ENCODE measurements at regions not wholly inside any gene's neighbourhood (a gene's known extent, or its start where the extent isn't known, plus 50 kb on each side); places are given as distances from the start of the nearest gene placed in this dataset.

GRCh38 chr13:32914686-32915085, 101.5 kb upstream of the KL start:
- Mint-ChIP-seq H3K4me3 (no peak overlapping the region), H3K9me3 (peaks cover 7% of the 10 kb centered on the region), H3K27me3 (peaks cover 3% of the 10 kb centered on the region), H3K36me3 (ENCODE audit: low read depth) (no peaks in the 10 kb centered on the region), H3K27ac (no peak overlapping the region), H3K4me1 (ENCODE audit: low read depth) (peaks cover 23% of the 10 kb centered on the region)

GRCh38 chr13:32917504-32917903, 98.7 kb upstream of the KL start:
- no peak overlapping the region for H3K4me3 Mint-ChIP-seq
- H3K9me3 Mint-ChIP-seq, result peaks cover 7% of the 10 kb centered on the region
- H3K27me3 Mint-ChIP-seq, result peaks cover 3% of the 10 kb centered on the region
- no peaks in the 10 kb centered on the region for H3K36me3 Mint-ChIP-seq (ENCODE audit: low read depth)
- H3K27ac Mint-ChIP-seq, result peak overlapping the region; percentile 18
- H3K4me1 Mint-ChIP-seq (ENCODE audit: low read depth), result peaks cover 8% of the 10 kb centered on the region

- Mint-ChIP-seq H3K27ac (no peak overlapping the region), H3K36me3 (ENCODE audit: low read depth) (no peaks in the 10 kb centered on the region), H3K27me3 (no peaks in the 10 kb centered on the region), H3K4me3 (no peak overlapping the region), H3K4me1 (ENCODE audit: low read depth) (no peaks in the 10 kb centered on the region), H3K9me3 (no peaks in the 10 kb centered on the region)
These were observed 92.5 kb upstream of the KL start for GRCh38 chr13:32923725-32924124.

GRCh38 chr13:32924886-32925285, 91.3 kb upstream of the KL start:
- Mint-ChIP-seq H3K9me3 (no peaks in the 10 kb centered on the region), H3K4me1 (ENCODE audit: low read depth) (no peaks in the 10 kb centered on the region), H3K36me3 (ENCODE audit: low read depth) (no peaks in the 10 kb centered on the region), H3K4me3 (no peak overlapping the region), H3K27me3 (no peaks in the 10 kb centered on the region), H3K27ac (no peak overlapping the region)

- no peaks in the 10 kb centered on the region for H3K9me3 Mint-ChIP-seq
- H3K27ac Mint-ChIP-seq, result no peak overlapping the region
- no peak overlapping the region for H3K4me3 Mint-ChIP-seq
- no peaks in the 10 kb centered on the region for H3K4me1 Mint-ChIP-seq (ENCODE audit: low read depth)
- H3K36me3 Mint-ChIP-seq (ENCODE audit: low read depth), result no peaks in the 10 kb centered on the region
- H3K27me3 Mint-ChIP-seq, result no peaks in the 10 kb centered on the region
These were observed 90.7 kb upstream of the KL start for GRCh38 chr13:32925506-32925905.

GRCh38 chr13:32932376-32932775, 83.8 kb upstream of the KL start:
- no peak overlapping the region for H3K4me3 Mint-ChIP-seq
- H3K9me3 Mint-ChIP-seq, result peaks cover 4% of the 10 kb centered on the region
- no peaks in the 10 kb centered on the region for H3K4me1 Mint-ChIP-seq (ENCODE audit: low read depth)
- H3K27me3 Mint-ChIP-seq, result peaks cover 18% of the 10 kb centered on the region
- H3K27ac Mint-ChIP-seq, result no peak overlapping the region
- H3K36me3 Mint-ChIP-seq (ENCODE audit: low read depth), result no peaks in the 10 kb centered on the region

- H3K9me3 Mint-ChIP-seq, result peaks cover 4% of the 10 kb centered on the region
These were observed 79.5 kb upstream of the KL start for GRCh38 chr13:32936716-32937115.

GRCh38 chr13:32938314-32938713, 77.9 kb upstream of the KL start:
- Mint-ChIP-seq H3K4me1 (ENCODE audit: low read depth) (peaks cover 14% of the 10 kb centered on the region), H3K36me3 (ENCODE audit: low read depth) (no peaks in the 10 kb centered on the region), H3K27me3 (peaks cover 15% of the 10 kb centered on the region), H3K4me3 (no peak overlapping the region), H3K27ac (no peak overlapping the region), H3K9me3 (no peaks in the 10 kb centered on the region)

More at GRCh38 chr13:32936716-32937115, 79.5 kb upstream of the KL start:
- Mint-ChIP-seq H3K27ac (no peak overlapping the region), H3K36me3 (ENCODE audit: low read depth) (no peaks in the 10 kb centered on the region), H3K4me1 (ENCODE audit: low read depth) (peaks cover 14% of the 10 kb centered on the region), H3K4me3 (no peak overlapping the region), H3K27me3 (peaks cover 18% of the 10 kb centered on the region)

GRCh38 chr13:32938907-32939306, 77.3 kb upstream of the KL start:
- no peak overlapping the region for H3K27ac Mint-ChIP-seq
- H3K4me1 Mint-ChIP-seq (ENCODE audit: low read depth), result peaks cover 14% of the 10 kb centered on the region
- no peaks in the 10 kb centered on the region for H3K36me3 Mint-ChIP-seq (ENCODE audit: low read depth)
- H3K4me3 Mint-ChIP-seq, result no peak overlapping the region
- no peaks in the 10 kb centered on the region for H3K9me3 Mint-ChIP-seq
- H3K27me3 Mint-ChIP-seq, result peaks cover 15% of the 10 kb centered on the region

- no peak overlapping the region for H3K27ac Mint-ChIP-seq
- H3K36me3 Mint-ChIP-seq (ENCODE audit: low read depth), result no peaks in the 10 kb centered on the region
- no peak overlapping the region for H3K4me3 Mint-ChIP-seq
- peaks cover 8% of the 10 kb centered on the region for H3K27me3 Mint-ChIP-seq
- peaks cover 14% of the 10 kb centered on the region for H3K4me1 Mint-ChIP-seq (ENCODE audit: low read depth)
- H3K9me3 Mint-ChIP-seq, result no peaks in the 10 kb centered on the region
These were observed 75.6 kb upstream of the KL start for GRCh38 chr13:32940601-32941000.

GRCh38 chr13:32941368-32941767, 74.9 kb upstream of the KL start:
- Mint-ChIP-seq H3K36me3 (ENCODE audit: low read depth) (no peaks in the 10 kb centered on the region), H3K4me1 (ENCODE audit: low read depth) (peaks cover 14% of the 10 kb centered on the region), H3K27ac (no peak overlapping the region), H3K27me3 (peaks cover under 1% of the 10 kb centered on the region), H3K9me3 (no peaks in the 10 kb centered on the region), H3K4me3 (no peak overlapping the region)

- Mint-ChIP-seq H3K27ac (no peak overlapping the region), H3K36me3 (ENCODE audit: low read depth) (no peaks in the 10 kb centered on the region), H3K4me1 (ENCODE audit: low read depth) (peaks cover 1% of the 10 kb centered on the region), H3K4me3 (no peak overlapping the region), H3K9me3 (no peaks in the 10 kb centered on the region), H3K27me3 (no peaks in the 10 kb centered on the region)
These were observed 69.7 kb upstream of the KL start for GRCh38 chr13:32946558-32946957.

- Mint-ChIP-seq H3K4me1 (ENCODE audit: low read depth) (no peaks in the 10 kb centered on the region), H3K27ac (no peak overlapping the region), H3K36me3 (ENCODE audit: low read depth) (no peaks in the 10 kb centered on the region), H3K4me3 (no peak overlapping the region), H3K27me3 (no peaks in the 10 kb centered on the region), H3K9me3 (no peaks in the 10 kb centered on the region)
These were observed 68.6 kb upstream of the KL start for GRCh38 chr13:32947411-32948276.

- H3K9me3 Mint-ChIP-seq, result no peaks in the 10 kb centered on the region
These were observed 66.4 kb upstream of the KL start for GRCh38 chr13:32949820-32950219.

GRCh38 chr13:32951580-32951979, 64.6 kb upstream of the KL start:
- H3K36me3 Mint-ChIP-seq (ENCODE audit: low read depth), result no peaks in the 10 kb centered on the region

More at GRCh38 chr13:32949820-32950219, 66.4 kb upstream of the KL start:
- no peaks in the 10 kb centered on the region for H3K4me1 Mint-ChIP-seq (ENCODE audit: low read depth)
- no peaks in the 10 kb centered on the region for H3K27me3 Mint-ChIP-seq
- no peak overlapping the region for H3K4me3 Mint-ChIP-seq
- no peak overlapping the region for H3K27ac Mint-ChIP-seq
- no peaks in the 10 kb centered on the region for H3K36me3 Mint-ChIP-seq (ENCODE audit: low read depth)

More at GRCh38 chr13:32951580-32951979, 64.6 kb upstream of the KL start:
- H3K27ac Mint-ChIP-seq, result no peak overlapping the region
- H3K9me3 Mint-ChIP-seq, result no peaks in the 10 kb centered on the region
- no peaks in the 10 kb centered on the region for H3K4me1 Mint-ChIP-seq (ENCODE audit: low read depth)
- no peaks in the 10 kb centered on the region for H3K27me3 Mint-ChIP-seq
- H3K4me3 Mint-ChIP-seq, result no peak overlapping the region

Measured in stimulated activated naive CD8-positive, alpha-beta T cell treated with anti-CD3 and anti-CD28 coated beads, Interleukin-15, Interleukin-2, amounts not matched to agents 100 ng/mL and 50 ng/mL, for 24 hours (primary cell).